Testis (tissue), 2 donors: ENCODE measurements at regions not wholly inside any gene's neighbourhood (a gene's known extent, or its start where the extent isn't known, plus 50 kb on each side); places are given as distances from the start of the nearest gene placed in this dataset.

Experiments
- DNase-seq: peaks from one replicate; pipeline ENCODE4 v3.0.0-alpha.2; 2019
- H3K27ac ChIP-seq, 2 donors: fragments of 200-600 bp; sonication (generic); one replicate each; pipeline ENCODE4 v1.5.1; 2019
- H3K27me3 ChIP-seq: fragments of 200-600 bp; sonication (generic); one replicate; pipeline ENCODE4 v1.5.1; 2019
- H3K36me3 ChIP-seq: fragments of 200-600 bp; sonication (generic); one replicate; pipeline ENCODE4 v1.5.1; 2017; ENCODE audit warnings: low read depth; ENCODE audit errors: missing control alignments
- H3K4me1 ChIP-seq: fragments of 200-600 bp; sonication (generic); one replicate; pipeline ENCODE4 v1.5.1; 2019
- H3K4me3 ChIP-seq, 2 donors: fragments of 200-600 bp; sonication (generic); one replicate each; pipeline ENCODE4 v1.5.1; 2017 to 2019
- H3K9me3 ChIP-seq: fragments of 200-600 bp; sonication (generic); one replicate; pipeline ENCODE4 v1.5.1; 2017
- POLR2A ChIP-seq: fragments of 450-650 bp; IDR thresholded peaks from one replicate; pipeline ENCODE4 v1.6.1; 2017; ENCODE audit warnings: antibody characterized with exemption, mild to moderate bottlenecking, moderate library complexity
- WGBS, 2 donors: methylation state at CpG; one replicate each; pipeline ENCODE4 v1.1.5; 2018; 5-methylcytosine and 5-hydroxymethylcytosine counted together
- intact Hi-C: fragments of 100-400 bp; cut with DNase I; formaldehyde crosslinking; loops from one replicate; pipeline ENCODE4 v1.15.1; 2023; ENCODE audit warnings: low total_unique reads
- TF ChIP-seq, protein P1 (sequence below), 3 experiments: fragments of 450-650 bp in 2 of 3; fragments of 200-600 bp in 1 of 3; sonication (generic) in 1 of 3; IDR thresholded peaks; one replicate each; pipeline ENCODE4 v1.5.1; 2016 to 2019; ENCODE audit warnings: antibody characterized with exemption in 3 of 3, mild to moderate bottlenecking in 2 of 3, moderate library complexity in 1 of 3

DNA sequence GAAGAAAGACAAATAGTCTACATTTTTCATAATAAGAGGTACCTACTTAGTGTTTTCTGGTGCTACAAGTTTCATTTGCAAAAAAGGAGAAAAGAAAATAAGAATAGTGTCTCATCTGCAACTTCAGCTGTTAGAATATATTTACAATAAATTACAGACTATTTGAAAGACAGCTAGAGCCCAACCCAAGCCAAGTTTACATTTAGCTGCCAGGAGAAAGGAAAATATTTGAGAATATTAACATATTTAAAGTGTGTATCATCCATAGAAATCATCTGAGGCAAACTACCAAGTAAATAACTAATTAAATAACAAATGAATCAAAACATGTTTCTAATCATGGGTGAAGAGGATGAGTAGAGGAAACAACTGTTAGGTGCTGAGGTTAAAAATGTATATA is 209.2 kb upstream of the ZSWIM2 start:
- H3K27me3 ChIP-seq: no peaks in the 10 kb centered on the region
- intact Hi-C loops: no loop called here
- no peaks in the 10 kb centered on the region for H3K4me1 ChIP-seq
- H3K27ac ChIP-seq: no peak overlapping the region
- no peaks in the 10 kb centered on the region for H3K36me3 ChIP-seq
- TF ChIP-seq, protein P1, sequence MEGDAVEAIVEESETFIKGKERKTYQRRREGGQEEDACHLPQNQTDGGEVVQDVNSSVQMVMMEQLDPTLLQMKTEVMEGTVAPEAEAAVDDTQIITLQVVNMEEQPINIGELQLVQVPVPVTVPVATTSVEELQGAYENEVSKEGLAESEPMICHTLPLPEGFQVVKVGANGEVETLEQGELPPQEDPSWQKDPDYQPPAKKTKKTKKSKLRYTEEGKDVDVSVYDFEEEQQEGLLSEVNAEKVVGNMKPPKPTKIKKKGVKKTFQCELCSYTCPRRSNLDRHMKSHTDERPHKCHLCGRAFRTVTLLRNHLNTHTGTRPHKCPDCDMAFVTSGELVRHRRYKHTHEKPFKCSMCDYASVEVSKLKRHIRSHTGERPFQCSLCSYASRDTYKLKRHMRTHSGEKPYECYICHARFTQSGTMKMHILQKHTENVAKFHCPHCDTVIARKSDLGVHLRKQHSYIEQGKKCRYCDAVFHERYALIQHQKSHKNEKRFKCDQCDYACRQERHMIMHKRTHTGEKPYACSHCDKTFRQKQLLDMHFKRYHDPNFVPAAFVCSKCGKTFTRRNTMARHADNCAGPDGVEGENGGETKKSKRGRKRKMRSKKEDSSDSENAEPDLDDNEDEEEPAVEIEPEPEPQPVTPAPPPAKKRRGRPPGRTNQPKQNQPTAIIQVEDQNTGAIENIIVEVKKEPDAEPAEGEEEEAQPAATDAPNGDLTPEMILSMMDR (IDR thresholded peaks at IDR 0.05): no peak
- no peak for TF ChIP-seq POLR2A
- H3K9me3 ChIP-seq: no peaks in the 10 kb centered on the region
- no peak for DNase-seq
- no peak overlapping the region for H3K4me3 ChIP-seq

DNA sequence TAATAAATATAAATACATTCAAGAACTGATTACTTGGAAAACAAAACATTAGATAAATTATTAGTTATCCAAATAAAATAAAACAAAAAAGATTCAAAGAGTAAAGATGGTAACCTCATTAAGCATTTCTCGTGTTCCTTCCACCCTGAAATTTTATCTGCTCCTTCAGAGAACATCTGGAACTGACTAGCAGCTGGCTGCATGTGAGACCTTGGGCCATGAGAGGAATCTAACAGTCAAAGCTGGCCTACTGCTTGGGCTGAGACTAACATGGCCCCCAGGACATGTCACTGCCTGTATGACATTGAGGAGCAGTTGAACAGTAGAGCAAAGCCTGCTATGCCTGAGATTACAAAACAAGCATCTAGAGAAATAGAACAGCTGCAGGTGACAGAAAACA is 208.5 kb upstream of the ZSWIM2 start:
- TF ChIP-seq POLR2A: no peak
- TF ChIP-seq, protein P1 (IDR thresholded peaks at IDR 0.05): no peak
- Histone ChIP-seq H3K4me1 (no peaks in the 10 kb centered on the region), H3K36me3 (no peaks in the 10 kb centered on the region), H3K27me3 (no peaks in the 10 kb centered on the region), H3K9me3 (no peaks in the 10 kb centered on the region), H3K4me3 (no peak overlapping the region), H3K27ac (no peak overlapping the region)
- DNase-seq: no peak
- intact Hi-C loops: no loop called here
- WGBS, 2 donors: 65 to 86% methylated on average over 1 of the region's 1 CpG

DNA sequence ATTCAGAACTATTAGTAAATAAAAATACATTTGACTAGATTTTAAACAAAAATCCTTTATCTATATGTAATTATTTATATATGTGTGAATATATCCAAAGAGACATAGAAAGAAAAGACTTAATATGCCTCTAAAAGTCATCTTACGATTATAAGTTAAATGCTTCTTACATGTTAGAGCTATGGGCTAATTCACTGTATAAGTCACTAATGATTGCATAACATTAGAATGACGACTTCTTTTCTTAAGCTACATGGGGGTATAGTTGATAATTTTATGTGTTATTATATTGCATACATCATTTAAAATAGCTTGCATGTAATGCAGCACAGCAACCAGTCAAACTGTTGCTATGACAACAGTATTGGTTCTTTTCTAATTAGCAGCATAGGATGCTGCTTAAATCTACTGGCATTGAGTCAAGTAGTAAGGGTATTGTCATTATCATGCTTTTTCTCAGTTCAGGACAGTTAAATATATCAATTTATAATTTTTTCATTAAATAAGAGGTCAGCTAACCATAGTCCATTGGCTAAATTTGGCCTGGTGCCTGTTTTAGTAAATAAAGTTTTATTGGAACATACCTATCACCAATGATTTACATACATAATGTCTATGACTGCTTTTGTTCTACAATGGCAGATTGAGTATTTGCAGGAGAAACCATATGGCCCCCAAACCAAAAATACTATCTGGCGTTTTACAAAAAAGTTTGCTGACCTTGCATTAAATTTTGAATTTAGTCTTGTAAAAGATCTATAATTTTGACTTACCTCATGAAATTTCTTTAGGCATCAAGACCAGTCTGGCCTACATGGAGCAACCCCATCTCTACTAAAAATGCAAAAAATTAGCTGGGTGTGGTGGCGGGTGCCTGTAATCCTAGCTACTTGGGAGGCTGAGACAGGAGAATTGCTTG is 207.7 kb upstream of the ZSWIM2 start:
- no peaks in the 10 kb centered on the region for H3K9me3 ChIP-seq
- no peaks in the 10 kb centered on the region for H3K36me3 ChIP-seq
- H3K27me3 ChIP-seq: no peaks in the 10 kb centered on the region
- WGBS, 2 donors: 94% methylated on average over 4 of the region's 4 CpGs
- H3K4me1 ChIP-seq: no peaks in the 10 kb centered on the region
- no peak for TF ChIP-seq POLR2A
- TF ChIP-seq, protein P1 (IDR thresholded peaks at IDR 0.05): no peak
- no peak overlapping the region for H3K27ac ChIP-seq
- no peak for DNase-seq
- H3K4me3 ChIP-seq: no peak overlapping the region
- intact Hi-C loops: no loop called here

DNA sequence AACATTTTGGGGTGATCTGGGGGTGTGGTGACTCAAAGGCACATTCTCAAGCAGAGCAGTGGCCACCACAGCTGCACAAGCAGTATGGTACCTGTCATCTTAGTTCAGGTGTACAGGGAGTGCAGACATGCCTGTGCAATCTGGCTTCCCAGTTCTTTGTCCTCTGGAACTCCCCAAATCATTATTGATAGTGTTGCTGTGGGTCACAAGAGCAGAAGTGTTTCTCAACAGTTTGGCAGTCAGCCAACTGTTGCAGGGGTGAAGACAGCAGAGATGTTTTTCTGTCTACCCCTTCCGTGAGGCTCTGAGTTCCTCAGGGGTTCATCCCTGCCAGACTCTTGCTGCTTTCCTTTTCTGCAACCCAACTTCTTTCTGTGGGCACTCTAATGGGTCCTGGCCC is 206.5 kb upstream of the ZSWIM2 start:
- TF ChIP-seq, protein P1 (IDR thresholded peaks at IDR 0.05): no peak
- TF ChIP-seq POLR2A: no peak
- whole genome bisulfite sequencing, 2 donors: 45 to 71% methylated on average over 1 of the region's 1 CpG

More for the DNA sequence above, 206.5 kb upstream of the ZSWIM2 start:
- no peaks in the 10 kb centered on the region for H3K27me3 ChIP-seq
- no peaks in the 10 kb centered on the region for H3K36me3 ChIP-seq
- H3K4me3 ChIP-seq: no peak overlapping the region
- intact Hi-C loops: no loop called here
- DNase-seq: no peak
- no peaks in the 10 kb centered on the region for H3K9me3 ChIP-seq
- H3K4me1 ChIP-seq: no peaks in the 10 kb centered on the region
- H3K27ac ChIP-seq: no peak overlapping the region
